Tibial nerve (tissue), 4 donors: ENCODE measurements at regions not wholly inside any gene's neighbourhood (a gene's known extent, or its start where the extent isn't known, plus 50 kb on each side); places are given as distances from the start of the nearest gene placed in this dataset.

Experiments used
- EP300 ChIP-seq, 2 donors: sonication (generic); formaldehyde crosslinking; IDR thresholded peaks; one replicate each; pipeline ENCODE4 v1.6.1; 2017; ENCODE audit warnings: antibody characterized with exemption in 2 of 2, mild to moderate bottlenecking in 1 of 2
- POLR2A ChIP-seq, 2 donors: fragments of 450-650 bp; IDR thresholded peaks; one replicate each; pipeline ENCODE4 v1.6.1; 2017; ENCODE audit warnings: antibody characterized with exemption in 2 of 2, mild to moderate bottlenecking in 2 of 2, moderate library complexity in 2 of 2
- TF ChIP-seq, protein P1 (sequence below), 5 experiments: fragments of 200-600 bp in 3 of 5; fragments of 450-650 bp in 2 of 5; sonication (generic) in 3 of 5; IDR thresholded peaks; one replicate each; pipeline ENCODE4 v1.5.1; 2016 to 2019; ENCODE audit warnings: antibody characterized with exemption in 5 of 5, mild to moderate bottlenecking in 3 of 5, moderate library complexity in 2 of 5

DNA sequence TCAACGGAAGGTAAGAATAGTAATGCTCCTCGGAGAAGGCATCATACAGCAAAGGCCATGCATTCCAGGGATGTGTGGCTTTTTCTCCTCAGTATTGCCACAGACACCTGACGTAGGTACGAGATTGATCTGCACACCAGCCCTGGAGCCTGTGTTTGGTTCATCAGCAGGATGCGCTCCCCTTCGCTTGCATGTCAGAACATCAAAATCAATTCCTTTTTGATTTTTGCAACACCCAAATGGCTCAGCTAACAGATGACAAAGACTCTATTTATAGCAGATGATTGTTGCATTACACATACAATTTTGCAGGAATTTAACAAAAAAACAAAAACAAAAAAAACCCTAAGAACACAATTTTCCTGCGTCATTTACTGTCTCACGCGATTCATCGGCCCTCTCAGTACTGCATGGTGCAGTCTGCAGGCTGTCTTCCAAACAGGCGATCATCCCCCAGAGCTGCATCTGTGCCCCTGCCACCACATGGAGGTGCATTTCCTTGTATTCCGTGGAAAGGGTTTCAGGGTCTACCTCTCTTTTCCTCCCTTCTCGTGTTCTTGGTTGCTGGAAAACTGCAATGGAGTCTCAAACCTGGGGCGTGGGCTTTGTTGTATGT is 207.3 kb downstream of the TEX29 start:
- TF ChIP-seq, protein P1, sequence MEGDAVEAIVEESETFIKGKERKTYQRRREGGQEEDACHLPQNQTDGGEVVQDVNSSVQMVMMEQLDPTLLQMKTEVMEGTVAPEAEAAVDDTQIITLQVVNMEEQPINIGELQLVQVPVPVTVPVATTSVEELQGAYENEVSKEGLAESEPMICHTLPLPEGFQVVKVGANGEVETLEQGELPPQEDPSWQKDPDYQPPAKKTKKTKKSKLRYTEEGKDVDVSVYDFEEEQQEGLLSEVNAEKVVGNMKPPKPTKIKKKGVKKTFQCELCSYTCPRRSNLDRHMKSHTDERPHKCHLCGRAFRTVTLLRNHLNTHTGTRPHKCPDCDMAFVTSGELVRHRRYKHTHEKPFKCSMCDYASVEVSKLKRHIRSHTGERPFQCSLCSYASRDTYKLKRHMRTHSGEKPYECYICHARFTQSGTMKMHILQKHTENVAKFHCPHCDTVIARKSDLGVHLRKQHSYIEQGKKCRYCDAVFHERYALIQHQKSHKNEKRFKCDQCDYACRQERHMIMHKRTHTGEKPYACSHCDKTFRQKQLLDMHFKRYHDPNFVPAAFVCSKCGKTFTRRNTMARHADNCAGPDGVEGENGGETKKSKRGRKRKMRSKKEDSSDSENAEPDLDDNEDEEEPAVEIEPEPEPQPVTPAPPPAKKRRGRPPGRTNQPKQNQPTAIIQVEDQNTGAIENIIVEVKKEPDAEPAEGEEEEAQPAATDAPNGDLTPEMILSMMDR (IDR thresholded peaks at IDR 0.05), result no peak
- no peak for TF ChIP-seq POLR2A (IDR thresholded peaks at IDR 0.05)
- TF ChIP-seq EP300 (IDR thresholded peaks at IDR 0.05), result no peak
